Lung (tissue), 11 donors: ENCODE measurements at regions not wholly inside any gene's neighbourhood (a gene's known extent, or its start where the extent isn't known, plus 50 kb on each side); places are given as distances from the start of the nearest gene placed in this dataset.

Experiments used
- ATAC-seq: fragments of 200-7000 bp; cut with Tn5 transposase; one replicate; pipeline ENCODE4 v1.9.1; 2020; ENCODE audit warnings: moderate number of reproducible peaks; ENCODE audit not compliant: insufficient read depth, low FRiP score
- DNase-seq, 3 donors: peaks; one replicate each; pipeline ENCODE4 v3.0.0-alpha.2; 2013 to 2017
- H3K27ac ChIP-seq, 2 donors: one replicate each; pipeline ENCODE4 v1.5.1; 2013; ENCODE audit warnings: mild to moderate bottlenecking in 2 of 2, moderate library complexity in 2 of 2, control low read depth in 1 of 2, inconsistent platforms in 1 of 2, low read depth in 1 of 2, low read length in 1 of 2
- H3K27me3 ChIP-seq, 3 donors: one replicate each; pipeline ENCODE4 v1.5.1; 2013; ENCODE audit warnings: low read length in 2 of 3; ENCODE audit not compliant: control insufficient read depth in 3 of 3, insufficient read depth in 3 of 3
- H3K36me3 ChIP-seq, 4 donors: one replicate each; pipeline ENCODE4 v1.5.1; 2013; ENCODE audit warnings: low read length in 4 of 4, mild to moderate bottlenecking in 1 of 4, moderate library complexity in 1 of 4; ENCODE audit not compliant: control insufficient read depth in 4 of 4, insufficient read depth in 4 of 4
- H3K4me1 ChIP-seq, 5 donors: one replicate each; pipeline ENCODE4 v1.5.1; 2013; ENCODE audit warnings: low read length in 5 of 5, mild to moderate bottlenecking in 2 of 5, moderate library complexity in 1 of 5; ENCODE audit not compliant: control insufficient read depth in 5 of 5, insufficient read depth in 5 of 5
- H3K4me3 ChIP-seq: one replicate; pipeline ENCODE4 v1.5.1; 2013; ENCODE audit warnings: mild to moderate bottlenecking, control low read depth, moderate library complexity
- H3K9ac ChIP-seq, 2 donors: one replicate each; pipeline ENCODE4 v1.5.1; 2013; ENCODE audit warnings: low read length in 2 of 2, control low read depth in 1 of 2; ENCODE audit not compliant: insufficient read depth in 1 of 2
- H3K9me3 ChIP-seq, 4 donors: one replicate each; pipeline ENCODE4 v1.5.1; 2013; ENCODE audit warnings: low read length in 3 of 4, mild to moderate bottlenecking in 1 of 4, moderate library complexity in 1 of 4; ENCODE audit not compliant: control insufficient read depth in 4 of 4, insufficient read depth in 3 of 4
- WGBS, 2 donors: extraction: QIAGEN DNeasy Blood & Tissue Kit; methylation state at CpG; one replicate each; pipeline ENCODE4 v1.1.7; 2013; 5-methylcytosine and 5-hydroxymethylcytosine counted together
- TF ChIP-seq, protein P1 (sequence below): IDR thresholded peaks from 2 replicates; pipeline ENCODE4 v1.5.1; 2012; ENCODE audit warnings: mild to moderate bottlenecking; ENCODE audit errors: control extremely low read depth, extremely low read depth
- donor health status: control.
- donor health status: control.
- donor health status: Bipolar disorder and iron deficiency.
- donor health status: healthy.
- donor health status: DM: yes; HTN: yes; CAD: no.

DNA sequence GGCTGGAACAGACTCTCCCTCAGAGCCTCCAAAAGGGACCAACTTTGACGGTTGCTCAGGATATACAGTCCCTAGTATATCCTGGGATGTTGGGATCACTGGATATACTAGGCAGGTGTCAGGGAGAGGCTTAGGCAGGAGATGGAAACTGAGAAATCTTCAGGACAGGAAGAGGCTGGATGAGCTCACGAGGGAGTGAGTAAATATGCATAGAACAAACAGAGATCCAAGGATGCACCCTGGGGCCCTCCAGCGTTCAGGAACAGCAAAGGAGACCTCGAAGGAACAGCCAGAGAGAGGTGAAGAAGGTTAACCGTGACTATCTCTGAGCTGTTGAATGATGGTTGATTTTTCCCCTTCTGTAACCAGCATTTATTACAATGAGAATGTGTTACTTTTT lies 191.3 kb downstream of the BMP7 start:
- no peaks in the 10 kb centered on the region for H3K36me3 ChIP-seq
- TF ChIP-seq, protein P1, sequence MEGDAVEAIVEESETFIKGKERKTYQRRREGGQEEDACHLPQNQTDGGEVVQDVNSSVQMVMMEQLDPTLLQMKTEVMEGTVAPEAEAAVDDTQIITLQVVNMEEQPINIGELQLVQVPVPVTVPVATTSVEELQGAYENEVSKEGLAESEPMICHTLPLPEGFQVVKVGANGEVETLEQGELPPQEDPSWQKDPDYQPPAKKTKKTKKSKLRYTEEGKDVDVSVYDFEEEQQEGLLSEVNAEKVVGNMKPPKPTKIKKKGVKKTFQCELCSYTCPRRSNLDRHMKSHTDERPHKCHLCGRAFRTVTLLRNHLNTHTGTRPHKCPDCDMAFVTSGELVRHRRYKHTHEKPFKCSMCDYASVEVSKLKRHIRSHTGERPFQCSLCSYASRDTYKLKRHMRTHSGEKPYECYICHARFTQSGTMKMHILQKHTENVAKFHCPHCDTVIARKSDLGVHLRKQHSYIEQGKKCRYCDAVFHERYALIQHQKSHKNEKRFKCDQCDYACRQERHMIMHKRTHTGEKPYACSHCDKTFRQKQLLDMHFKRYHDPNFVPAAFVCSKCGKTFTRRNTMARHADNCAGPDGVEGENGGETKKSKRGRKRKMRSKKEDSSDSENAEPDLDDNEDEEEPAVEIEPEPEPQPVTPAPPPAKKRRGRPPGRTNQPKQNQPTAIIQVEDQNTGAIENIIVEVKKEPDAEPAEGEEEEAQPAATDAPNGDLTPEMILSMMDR = no peak
- H3K27me3 ChIP-seq = peaks cover 0 to 28% (median 13%) of the 10 kb centered on the region in 3 donors
- H3K9ac ChIP-seq = no peak overlapping the region
- no peak overlapping the region for H3K27ac ChIP-seq
- H3K9me3 ChIP-seq = peaks cover 0 to 10% (median 5%) of the 10 kb centered on the region in 4 donors
- no peaks in the 10 kb centered on the region for H3K4me1 ChIP-seq
- 68 to 82% methylated on average over 5 of the region's 5 CpGs for WGBS, 2 donors
- no peak for ATAC-seq
- no peak overlapping the region for H3K4me3 ChIP-seq
- no peak for DNase-seq

GRCh38 chr20:57075603-57076002 lies 190.8 kb downstream of the BMP7 start:
- ATAC-seq (no peak), DNase-seq (no peak)
- peaks cover 0 to 12% (median 5%) of the 10 kb centered on the region in 4 donors for H3K9me3 ChIP-seq
- H3K27ac ChIP-seq = no peak overlapping the region
- TF ChIP-seq, protein P1 = no peak
- H3K27me3 ChIP-seq = peaks cover 0 to 25% (median 13%) of the 10 kb centered on the region in 3 donors
- H3K4me3 ChIP-seq = no peak overlapping the region
- H3K4me1 ChIP-seq = no peaks in the 10 kb centered on the region
- H3K9ac ChIP-seq = no peak overlapping the region
- H3K36me3 ChIP-seq = no peaks in the 10 kb centered on the region

- H3K4me3 ChIP-seq = no peak overlapping the region
- WGBS, 2 donors = 82 to 88% methylated on average over 11 of the region's 11 CpGs
- TF ChIP-seq, protein P1 = no peak
- no peak overlapping the region for H3K27ac ChIP-seq
- ATAC-seq = no peak
- H3K4me1 ChIP-seq = no peaks in the 10 kb centered on the region
- H3K9ac ChIP-seq = no peak overlapping the region
- peaks cover 0 to 19% (median 8%) of the 10 kb centered on the region in 3 donors for H3K27me3 ChIP-seq
- DNase-seq = no peak
- H3K9me3 ChIP-seq = peaks cover 0 to 14% (median 5%) of the 10 kb centered on the region in 4 donors
- no peaks in the 10 kb centered on the region for H3K36me3 ChIP-seq
Observed at GRCh38 chr20:57076152-57076652, 190.2 kb downstream of the BMP7 start.

- Histone ChIP-seq H3K9ac (no peak overlapping the region), H3K27ac (no peak overlapping the region), H3K36me3 (no peaks in the 10 kb centered on the region), H3K4me1 (no peaks in the 10 kb centered on the region), H3K27me3 (peaks cover 0 to 12% (median under 1%) of the 10 kb centered on the region in 3 donors), H3K4me3 (no peak overlapping the region), H3K9me3 (peaks cover 0 to 15% (median 5%) of the 10 kb centered on the region in 4 donors)
- ATAC-seq (no peak), DNase-seq (no peak)
- TF ChIP-seq, protein P1 = no peak
- WGBS, 2 donors = 63 to 75% methylated on average over 3 of the region's 3 CpGs
Observed at GRCh38 chr20:57076951-57077350, 189.5 kb downstream of the BMP7 start.
